AG09319 (cell line): ENCODE measurements at regions not wholly inside any gene's neighbourhood (a gene's known extent, or its start where the extent isn't known, plus 50 kb on each side); places are given as distances from the start of the nearest gene placed in this dataset.
"Not testable (repeated sequence)": the region's sequence is repeated elsewhere in the genome, so short reads cannot be mapped to it uniquely, and the experiment has no call there.

Source experiments
- DNase-seq: peaks from one replicate; pipeline ENCODE4 v3.0.0-alpha.2; 2010; ENCODE audit warnings: low read depth; ENCODE audit errors: extremely low read depth
- TF ChIP-seq, protein P1 (sequence below): IDR thresholded peaks from 2 replicates; pipeline ENCODE4 v1.5.1; 2011; ENCODE audit warnings: low read depth, mild to moderate bottlenecking, inconsistent platforms, low read length, moderate library complexity

DNA sequence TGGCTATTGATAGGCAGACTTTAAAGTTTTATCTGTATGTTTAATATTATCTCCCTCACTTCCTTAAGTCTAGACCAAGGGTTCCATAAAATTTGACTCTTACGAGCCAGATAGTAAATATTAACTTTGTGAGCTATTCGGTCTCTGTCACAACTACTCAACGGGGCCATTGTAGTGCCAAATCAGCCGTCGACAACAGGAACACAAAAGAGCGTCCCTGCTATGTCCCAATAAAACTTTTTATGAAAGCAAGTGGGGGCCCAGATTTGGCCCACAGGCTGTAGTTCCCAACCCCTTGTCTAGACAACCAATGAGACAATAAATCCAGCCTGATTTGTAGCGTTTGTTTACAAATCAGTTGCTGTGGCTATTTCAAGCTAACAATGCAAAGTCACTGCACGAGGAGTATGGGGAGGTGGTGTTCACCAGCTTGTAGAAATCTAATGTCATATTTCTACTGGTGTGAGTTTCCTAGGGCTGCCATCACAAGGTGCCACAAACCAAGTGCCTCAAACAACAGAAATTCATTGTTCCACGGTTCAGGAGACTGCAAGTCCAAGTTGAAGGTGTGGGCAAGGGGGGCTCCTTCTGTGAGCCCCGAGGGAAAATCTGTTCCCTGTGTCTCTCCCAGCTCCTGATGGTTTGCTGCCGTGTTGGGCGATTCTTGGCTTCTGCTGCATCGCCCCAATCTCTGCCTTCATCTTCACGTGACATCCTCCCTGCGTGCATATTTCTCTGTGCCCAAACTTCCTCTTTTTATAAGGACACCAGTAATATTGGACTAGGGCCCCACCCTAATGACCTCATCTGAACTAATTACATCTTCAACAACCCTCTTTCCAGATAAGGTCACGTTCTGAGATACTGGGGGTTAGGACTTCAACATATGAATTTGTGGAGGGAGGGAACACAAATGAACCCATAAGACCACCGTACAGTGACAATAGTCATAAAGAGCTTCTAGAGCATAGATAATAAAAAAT is 356.0 kb upstream of the JARID2 start:
- TF ChIP-seq, protein P1, sequence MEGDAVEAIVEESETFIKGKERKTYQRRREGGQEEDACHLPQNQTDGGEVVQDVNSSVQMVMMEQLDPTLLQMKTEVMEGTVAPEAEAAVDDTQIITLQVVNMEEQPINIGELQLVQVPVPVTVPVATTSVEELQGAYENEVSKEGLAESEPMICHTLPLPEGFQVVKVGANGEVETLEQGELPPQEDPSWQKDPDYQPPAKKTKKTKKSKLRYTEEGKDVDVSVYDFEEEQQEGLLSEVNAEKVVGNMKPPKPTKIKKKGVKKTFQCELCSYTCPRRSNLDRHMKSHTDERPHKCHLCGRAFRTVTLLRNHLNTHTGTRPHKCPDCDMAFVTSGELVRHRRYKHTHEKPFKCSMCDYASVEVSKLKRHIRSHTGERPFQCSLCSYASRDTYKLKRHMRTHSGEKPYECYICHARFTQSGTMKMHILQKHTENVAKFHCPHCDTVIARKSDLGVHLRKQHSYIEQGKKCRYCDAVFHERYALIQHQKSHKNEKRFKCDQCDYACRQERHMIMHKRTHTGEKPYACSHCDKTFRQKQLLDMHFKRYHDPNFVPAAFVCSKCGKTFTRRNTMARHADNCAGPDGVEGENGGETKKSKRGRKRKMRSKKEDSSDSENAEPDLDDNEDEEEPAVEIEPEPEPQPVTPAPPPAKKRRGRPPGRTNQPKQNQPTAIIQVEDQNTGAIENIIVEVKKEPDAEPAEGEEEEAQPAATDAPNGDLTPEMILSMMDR: no peak
- DNase-seq: no peak

DNA sequence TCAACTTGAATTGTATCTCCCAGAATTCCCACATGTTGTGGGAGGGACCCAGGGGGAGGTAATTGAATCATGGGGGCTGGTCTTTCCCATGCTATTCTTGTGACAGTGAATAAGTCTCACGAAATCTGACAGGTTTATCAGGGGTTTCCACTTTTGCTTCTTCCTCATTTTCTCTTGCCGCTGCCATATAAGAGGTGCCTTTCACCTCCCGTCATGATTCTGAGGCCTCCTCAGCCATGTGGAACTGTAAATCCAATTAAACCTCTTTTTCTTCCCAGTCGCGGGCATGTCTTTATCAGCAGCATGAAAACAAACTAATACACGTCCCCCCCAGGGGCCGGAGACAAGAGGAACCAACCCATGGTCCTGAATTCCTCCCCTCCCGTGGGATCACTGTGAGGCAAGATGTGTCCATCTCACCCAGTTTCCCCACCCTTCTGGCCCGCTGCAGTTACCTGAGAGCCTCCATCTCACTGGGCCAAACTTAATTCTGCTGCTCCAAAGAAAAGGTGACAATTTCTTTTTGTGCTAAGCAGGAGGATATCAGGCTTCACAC is 354.0 kb upstream of the JARID2 start:
- DNase-seq: not testable (repeated sequence)

DNA sequence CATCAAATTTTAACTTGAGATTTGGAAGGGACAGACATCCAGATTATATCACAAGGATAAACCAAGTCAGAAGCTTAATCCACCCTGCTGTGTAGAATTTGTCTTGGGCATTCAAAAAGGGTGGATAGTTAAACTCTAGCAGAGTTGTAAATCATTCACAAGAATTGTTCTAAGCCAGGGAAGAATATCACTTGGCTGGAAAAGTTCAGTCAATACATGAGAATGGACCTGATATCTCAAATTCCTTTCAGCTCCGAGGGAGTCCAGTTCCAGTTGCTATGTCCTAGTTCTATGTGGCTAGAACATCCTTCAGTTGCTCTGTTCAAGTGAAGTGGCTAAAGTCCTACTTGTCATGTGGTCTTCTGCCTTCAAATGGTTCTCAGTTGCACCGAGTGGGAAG is 351.8 kb upstream of the JARID2 start:
- TF ChIP-seq, protein P1: no peak
- no peak for DNase-seq

DNA sequence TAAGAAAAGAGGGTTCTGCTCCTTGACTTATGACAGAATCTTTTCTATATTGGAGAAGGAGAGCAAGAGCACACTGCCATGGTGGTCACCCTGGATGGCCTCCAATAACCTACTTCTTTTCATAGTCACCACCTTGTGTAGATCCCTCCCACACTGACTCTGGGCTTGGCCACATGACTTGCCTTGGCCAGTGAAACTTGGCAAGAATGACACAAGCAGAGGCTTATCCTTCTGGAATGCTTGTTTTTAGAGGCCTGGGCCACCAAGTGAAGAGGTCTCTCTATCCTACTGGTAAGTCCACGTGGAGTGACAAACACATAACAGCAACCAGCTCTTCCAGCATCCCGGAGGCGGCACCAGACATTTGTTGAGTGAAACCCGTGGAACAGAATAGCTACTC is 349.4 kb upstream of the JARID2 start:
- TF ChIP-seq, protein P1: no peak
- no peak for DNase-seq

DNA sequence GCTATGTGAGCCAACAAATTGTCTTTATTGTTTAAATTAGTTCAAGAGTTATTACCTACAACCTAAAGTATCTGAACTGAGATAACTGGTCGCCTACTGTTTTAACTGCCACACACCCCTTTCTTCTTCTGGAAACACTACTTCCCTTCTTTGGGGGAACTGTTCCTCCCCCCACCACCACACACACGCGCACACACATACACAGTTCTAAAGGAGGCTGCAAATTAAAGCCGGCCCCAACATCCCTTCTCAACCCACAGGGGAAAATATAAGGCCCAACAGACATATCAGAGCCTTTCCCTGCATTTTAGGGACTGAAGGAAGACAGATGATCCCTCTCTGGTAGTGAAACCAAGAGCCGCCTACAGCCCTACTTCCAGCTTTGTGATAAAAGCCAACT is 348.0 kb upstream of the JARID2 start:
- no peak for DNase-seq
- TF ChIP-seq, protein P1: no peak

DNA sequence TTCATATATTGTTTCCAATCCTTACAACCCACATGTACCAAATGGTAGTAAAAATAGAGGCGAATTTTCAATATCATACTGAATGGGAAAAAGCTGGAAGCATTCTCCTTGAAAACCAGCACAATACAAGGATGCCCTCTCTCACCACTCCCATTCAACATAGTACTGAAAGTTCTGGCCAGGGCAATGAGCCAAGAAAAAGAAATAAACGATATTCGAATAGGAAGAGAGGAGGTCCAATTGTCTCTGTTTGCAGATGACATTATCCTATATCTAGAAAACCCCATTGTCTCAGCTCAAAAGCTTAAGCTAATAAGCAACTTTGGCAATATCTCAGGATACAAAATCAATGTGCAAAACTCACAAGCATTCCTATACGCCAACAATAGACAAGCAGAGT is 346.4 kb upstream of the JARID2 start:
- not testable (repeated sequence) for DNase-seq

DNA sequence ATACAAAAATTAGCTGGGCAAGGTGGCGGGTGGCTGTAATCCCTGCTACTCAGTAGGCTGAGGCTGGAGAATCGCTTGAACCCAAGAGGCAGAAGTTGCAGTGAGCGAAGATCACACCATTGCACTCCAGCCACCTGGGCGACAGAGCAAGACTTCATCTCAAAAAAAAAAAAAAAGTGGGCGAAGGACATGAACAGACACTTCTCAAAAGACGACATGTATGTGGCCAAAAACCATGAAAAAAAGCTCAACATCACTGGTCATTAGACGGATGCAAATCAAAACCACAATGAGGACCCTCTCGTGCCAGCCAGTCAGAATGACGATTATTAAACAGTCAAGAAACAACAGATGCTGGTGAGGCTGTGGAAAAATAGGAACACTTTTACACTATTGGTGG is 344.9 kb upstream of the JARID2 start:
- TF ChIP-seq, protein P1: no peak
- DNase-seq: no peak

DNA sequence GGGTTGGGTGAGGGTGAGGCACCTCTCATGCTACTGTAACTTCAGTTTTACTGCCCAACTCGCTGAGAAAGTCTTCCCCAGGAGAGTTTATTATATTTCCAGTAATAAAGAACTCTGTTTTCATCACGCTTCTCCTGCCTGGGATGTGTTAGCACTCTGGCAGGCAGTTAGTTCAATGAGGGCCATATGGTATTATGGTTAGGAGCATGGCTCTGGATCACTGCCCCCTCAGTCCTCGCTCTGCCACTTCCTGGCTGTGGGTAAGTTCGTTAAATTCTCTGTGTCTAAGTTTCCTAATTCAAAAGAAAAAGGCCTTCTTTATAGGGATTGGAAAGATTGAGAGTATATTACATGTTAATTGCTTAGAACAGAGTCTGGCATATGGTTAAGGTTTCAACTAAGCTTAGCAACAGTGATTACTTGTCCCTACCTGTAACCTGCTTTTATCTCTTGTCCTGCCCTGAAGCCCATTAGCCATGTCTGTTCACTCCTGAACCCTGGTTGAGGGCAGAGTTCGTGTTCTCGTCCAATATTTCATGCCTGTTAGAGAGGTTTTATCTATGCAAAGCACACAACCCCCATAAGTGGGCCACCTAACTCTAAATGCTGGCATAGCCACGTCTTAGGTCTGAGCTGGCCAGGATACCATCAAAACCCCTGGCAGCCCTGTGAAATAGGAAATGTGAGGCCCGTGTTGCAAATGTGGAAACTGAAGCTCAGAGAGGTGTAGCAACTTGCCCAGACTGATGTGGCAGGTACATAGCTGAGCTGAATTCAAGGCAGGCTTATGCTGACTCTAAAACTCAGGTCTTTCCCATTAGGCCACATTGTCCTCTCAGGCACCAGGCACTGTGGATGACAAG is 342.5 kb upstream of the JARID2 start:
- DNase-seq: no peak
- TF ChIP-seq, protein P1: no peak
